ENCODE measurements at regions not wholly inside any gene's neighbourhood (a gene's known extent, or its start where the extent isn't known, plus 50 kb on each side); places are given as distances from the start of the nearest gene placed in this dataset.

DNA sequence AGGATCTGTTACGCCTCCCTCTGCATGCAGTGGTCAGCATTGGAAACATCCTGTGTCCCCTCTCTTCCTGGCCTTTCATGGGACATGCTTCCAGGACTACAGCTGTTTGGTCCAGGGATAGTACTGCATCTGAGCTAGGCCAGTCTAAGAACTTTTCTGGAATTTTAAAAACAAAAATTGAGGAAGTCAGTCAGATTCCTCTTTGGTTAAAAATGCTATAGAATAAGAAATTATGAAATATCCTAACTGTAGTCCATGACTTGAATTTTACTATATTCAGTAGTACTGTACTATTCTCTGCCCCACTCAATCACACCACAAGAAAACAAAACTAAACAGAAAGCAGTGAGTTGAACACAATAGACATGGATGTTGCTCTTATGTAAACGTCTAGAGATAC is 201.0 kb upstream of the CADM1 start:
- DNase-seq (ENCODE audit: low read depth) = no peak

DNA sequence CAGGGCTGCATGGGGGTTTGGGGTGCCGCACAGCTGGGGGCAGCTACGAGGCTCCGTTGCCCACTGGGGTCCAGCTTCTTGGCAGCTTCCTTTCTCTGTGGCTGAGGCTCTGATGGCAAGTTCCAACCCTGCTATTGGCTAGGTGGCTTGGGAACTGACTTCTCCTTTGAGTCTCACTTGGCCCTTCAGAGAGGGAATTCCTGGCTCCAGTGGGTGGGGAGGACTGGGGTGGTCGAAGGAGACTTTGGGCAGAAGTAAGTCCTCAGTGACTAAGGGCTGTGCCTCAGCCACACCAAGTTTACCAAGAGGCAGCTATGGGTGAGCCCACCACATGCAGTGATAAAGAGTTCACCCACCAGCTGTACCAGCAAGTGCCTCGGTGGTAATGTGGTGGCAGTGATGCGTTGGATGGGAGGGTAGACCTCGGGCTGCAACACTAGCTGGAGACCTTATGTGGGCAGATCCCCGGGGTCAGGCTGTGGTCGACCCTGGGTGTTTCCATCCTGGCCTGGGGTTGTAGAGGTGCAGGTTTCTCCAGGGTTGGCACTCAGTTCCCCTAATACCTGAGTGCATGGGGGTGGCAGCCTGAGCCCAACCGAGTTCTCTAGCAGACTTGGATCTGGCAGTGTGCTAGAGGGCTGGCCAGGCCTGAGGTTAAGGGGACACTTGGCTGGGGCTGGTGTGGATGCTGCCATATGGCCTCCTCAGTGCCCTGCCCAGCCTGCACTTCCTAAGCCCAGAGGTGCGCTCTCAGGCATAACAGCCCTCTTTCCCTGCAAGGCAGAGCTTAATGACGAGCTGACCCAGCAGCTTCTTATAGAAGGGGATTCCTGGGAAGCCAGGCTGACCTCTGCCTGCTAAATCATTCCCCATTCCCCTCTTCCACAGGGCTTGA is 197.0 kb upstream of the CADM1 start:
- DNase-seq (ENCODE audit: low read depth) = no peak

DNA sequence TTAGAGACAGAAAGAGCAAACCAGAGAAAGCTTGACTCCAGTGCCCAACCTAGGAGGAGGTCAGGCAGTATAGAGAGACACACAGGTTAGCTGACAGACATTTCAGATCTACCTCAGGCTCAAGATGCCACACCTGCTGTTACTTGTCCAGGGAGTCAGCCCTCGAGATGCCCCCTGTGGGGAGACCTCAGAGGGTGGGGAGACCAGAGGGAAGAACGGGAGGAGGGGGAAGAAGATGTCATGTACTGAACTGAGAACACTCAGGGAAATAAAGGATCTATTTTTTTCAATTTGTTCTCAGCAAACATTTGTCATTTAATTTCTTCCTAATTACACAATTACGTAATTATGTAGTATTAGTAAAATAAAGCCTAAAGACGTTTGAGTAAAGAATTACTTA is 196.3 kb upstream of the CADM1 start:
- DNase-seq (ENCODE audit: low read depth) = no peak

DNA sequence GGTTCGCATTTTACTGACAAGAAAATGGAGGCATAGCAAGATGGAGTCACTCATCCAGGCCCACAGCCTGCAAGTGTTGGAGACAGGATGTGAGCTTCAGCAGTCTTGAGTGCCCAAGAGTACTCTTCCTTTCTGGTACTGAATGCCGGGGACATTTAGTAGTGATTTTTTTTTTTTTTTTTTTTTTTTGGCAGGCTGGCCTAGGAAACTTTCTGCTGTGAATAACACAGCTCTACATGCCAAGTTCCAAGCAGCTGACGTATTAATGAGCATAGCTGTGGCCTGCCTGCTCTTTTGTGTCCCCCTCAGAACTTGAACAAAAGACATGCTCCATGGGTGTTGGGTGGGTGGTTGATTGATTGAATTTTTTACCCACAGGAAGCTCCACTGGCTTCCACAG is 195.5 kb upstream of the CADM1 start:
- peak; percentile 63 for DNase-seq (ENCODE audit: low read depth)

DNA sequence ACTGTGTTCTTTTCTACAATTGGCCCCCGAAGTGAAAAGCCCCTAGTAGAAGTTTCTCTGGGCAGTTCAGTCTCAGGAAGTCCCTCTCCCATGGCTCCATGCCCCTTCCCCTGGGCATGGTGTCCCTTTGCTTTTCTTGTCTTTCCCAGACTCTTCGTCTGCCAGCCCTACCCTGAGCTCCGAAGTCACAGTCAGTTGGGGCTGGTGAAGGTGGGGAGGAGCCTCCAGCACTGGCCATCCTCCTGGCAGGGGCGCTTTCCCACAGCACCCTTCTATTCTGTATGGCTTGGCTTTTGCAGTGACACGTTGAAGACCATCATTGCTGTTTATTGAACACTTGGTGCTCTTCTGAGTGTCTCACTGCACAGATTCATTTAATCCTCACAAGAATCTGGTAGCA is 195.1 kb upstream of the CADM1 start:
- no peak for DNase-seq (ENCODE audit: low read depth)

DNA sequence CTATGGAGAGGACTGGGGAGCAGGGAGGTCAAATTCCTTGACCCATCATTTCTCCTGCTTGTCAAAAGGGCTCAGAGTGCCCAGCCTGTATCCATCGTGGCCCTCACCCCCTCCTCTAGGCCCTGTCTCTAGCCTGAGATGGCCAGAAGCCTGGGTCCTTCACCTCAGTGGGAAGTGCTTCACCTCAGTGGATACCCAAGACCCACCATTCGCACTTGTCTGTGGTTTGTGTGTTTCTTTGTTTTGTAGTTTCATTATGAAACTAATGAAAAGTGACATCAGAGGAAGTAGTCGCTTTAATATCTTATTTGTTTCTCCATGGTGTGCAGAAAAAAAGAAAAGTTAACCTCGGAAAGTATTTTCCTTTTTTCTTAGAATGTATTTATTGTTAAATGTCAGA is 194.0 kb upstream of the CADM1 start:
- no peak for DNase-seq (ENCODE audit: low read depth)

DNA sequence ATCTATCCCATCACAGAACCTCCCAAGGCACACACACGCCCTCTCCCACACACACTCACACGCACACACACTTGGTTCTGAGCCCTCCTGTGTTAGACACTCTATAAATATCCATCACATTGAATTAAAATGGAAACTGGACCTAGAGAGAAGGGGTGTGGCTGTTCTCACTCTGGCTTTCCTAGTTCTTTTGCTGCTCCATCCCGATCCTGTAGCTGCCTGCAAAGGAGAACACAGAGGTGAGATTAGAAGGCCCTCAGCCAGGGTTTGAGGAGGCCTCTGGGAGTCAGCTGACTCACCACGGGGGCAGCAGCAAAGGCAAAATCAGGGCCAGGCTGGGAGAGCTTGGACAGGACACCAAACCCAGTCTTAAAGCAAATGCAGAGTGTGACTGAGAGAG is 192.3 kb upstream of the CADM1 start:
- DNase-seq (ENCODE audit: low read depth) = no peak

DNA sequence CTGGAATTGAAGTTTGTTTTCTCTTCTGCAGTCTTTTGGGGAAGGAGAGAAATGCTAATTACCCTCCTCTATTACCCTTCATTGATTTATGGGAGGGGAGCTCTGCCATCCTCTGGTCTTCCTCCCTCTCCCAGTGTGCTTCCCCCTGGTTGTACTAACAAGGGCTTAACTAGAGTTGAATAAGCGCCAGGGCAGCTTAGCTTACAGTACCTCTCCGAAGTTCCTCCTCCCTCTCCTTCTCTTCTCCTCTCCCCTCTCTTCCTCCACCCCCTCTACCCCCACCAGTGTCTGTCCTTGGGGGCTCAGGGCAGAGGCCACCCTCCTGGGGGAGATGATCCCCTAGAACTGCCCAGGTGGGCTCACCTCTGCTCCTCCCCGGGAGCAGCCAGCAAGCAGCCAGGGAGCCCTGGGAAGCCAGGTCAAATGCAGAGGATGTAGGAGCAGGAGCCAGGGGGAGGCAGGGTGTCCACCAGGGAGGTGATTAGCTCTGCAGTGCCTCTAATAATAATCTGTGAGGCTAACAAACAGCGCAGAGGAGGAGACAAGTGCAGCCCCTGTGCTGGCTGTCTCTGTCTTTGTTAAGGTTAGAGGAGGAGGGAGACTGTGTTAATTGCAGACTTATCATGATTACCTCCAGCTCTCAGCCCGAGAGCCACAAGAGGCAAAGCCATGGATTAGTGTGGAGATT is 191.6 kb upstream of the CADM1 start:
- DNase-seq (ENCODE audit: low read depth) = no peak

DNA sequence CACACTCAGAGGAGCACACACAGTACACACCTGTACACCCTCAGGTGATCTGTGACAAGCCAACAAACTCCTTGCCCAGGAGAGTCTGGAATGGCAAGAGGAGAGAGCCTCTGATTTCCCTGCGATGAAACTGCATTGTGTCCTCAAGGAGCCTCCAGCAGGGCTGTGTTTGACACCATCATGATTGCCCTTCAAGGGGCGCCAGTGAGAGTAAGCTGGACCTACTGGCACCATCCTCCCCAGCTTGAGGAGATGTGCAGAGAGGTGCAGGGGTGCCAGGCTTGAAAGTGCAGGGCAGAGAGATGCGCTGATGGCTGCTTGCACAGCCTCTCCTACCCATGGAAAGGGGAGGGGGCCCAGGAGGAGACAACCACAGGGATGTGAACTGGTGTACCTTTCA is 188.8 kb upstream of the CADM1 start:
- no peak for DNase-seq (ENCODE audit: low read depth)

DNA sequence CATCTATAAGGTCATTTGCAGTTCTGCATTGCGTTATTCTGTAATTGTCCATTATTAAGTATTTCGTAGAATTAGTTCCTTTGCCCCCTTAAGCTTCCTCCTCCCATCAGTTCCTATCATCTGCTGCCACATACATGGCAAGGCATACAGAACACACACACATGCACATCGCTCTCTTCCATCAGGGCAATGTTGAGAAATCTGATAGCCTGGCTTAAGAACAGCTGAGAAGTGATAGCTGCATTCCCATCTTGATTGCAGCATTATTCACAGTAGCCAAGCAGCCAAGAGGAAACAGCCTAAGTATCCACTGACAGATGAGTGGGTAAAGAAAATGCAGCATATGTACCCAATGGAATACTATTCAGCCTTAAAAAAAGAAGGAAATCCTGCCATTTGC is 186.8 kb upstream of the CADM1 start:
- DNase-seq (ENCODE audit: low read depth) = no peak

DNA sequence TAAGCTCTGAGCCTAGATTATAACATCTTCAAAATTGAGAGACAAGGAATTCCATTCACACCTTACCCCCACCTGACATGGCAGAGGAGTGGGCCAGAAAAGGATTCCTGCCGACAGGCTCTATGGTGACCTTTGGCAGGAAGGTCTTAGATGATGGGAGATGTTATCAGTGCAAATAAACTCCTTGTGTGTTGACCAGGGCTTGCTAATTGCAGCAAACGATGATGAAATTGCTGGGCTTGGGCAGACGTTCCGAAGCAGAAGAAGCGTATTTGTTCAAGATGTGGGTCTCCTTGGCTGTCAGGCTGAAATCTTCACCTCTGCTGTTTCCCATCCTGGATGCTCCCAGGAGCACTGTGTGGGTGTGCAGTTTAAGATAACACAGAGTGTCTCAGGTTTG is 183.7 kb upstream of the CADM1 start:
- no peak for DNase-seq (ENCODE audit: low read depth)

DNA sequence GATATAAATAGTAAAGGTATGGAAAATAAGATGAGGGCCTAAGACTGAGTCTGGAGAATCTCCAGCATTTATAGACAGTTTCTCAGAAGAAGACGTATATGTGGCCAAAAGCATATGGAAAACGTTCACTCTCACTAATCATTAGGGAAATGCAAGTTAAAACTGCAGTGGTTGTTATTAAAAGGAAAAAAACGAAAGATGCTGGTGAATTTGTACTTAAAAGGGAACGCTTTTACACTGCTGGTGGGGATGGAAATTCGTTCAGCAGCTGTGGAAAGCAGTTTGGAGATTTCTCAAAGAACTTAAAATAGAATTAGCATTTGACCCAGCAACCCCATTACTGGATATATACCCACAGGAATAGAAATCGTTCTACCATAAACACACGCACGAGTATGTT is 180.5 kb upstream of the CADM1 start:
- DNase-seq (ENCODE audit: low read depth) = no peak

DNA sequence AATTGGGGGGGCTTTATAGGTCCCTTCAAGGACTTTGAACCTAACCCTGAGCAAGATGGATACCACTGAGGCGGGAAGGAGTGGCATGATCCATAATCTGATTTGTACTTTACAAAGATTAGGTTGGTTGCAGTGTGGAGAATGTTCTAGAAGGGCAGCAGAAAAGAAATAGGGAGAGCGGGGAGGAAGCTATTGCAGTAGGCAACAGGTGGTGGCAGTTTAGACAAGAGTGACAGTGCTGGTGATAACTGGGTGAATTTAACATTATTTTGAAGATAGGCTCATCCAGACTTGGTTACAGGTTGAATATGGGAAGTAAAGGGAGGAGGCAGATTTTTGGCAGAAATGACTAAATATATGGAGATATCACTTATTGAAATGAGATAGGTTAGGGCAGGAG is 179.9 kb upstream of the CADM1 start:
- DNase-seq (ENCODE audit: low read depth) = no peak

DNA sequence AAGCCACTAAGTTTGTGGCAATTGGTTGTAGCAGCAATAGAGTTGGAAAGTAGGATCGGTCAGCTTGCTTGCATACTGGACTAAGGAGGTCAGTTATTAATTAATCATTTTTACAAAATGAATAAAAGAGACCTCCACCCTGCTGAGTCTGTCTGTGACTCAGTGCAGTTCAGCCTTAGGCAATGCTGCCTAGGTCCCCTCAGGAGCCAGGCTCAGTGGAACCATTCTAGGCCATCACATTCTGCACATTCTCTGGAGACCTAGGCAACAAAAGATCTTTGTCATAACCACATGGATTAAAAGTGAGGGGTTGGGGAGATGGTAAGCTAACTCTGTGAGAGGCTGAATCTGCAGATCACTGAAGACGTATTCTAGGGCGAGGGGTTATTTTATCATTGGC is 178.7 kb upstream of the CADM1 start:
- peak; percentile 78 for DNase-seq (ENCODE audit: low read depth)

DNA sequence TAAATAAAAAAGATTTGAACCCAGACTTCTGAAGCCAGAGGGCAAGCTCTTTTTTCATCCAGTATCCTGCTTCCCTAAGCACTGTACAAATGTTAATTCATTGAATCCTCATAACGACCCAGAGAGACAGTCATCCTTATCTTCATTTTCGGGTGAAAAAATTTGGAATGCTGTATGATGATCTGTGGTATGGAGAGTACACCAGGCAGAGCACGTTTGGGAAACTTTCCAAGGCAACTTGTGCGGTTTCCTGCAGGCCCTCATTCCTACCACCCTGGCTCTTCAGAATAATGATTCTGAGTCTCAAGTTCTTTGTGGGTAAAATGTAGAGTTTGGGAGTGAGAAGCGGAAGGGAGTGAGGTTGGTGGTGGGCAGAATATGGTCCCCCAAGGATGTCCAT is 177.9 kb upstream of the CADM1 start:
- peak; percentile 87 for DNase-seq (ENCODE audit: low read depth)

DNA sequence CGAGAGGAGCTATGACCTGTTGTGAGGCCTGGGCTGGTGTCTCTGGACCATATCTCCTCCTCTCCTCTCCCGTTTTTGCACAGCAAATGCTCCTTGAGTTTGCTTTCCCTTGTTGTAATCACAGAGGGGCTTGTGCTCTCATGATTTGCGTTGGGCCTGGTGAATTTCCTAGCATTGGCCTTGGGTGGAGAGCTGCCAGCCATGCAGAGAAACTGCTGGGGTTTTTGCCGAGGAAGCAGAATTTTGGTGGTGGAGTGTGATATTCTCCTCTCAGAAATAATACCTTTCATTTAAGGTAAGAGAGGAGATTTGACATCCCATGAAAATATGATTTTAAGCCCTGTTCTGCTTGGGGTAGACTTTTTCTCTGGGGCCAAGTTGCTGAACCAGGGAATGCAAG is 175.7 kb upstream of the CADM1 start:
- DNase-seq (ENCODE audit: low read depth) = no peak

DNA sequence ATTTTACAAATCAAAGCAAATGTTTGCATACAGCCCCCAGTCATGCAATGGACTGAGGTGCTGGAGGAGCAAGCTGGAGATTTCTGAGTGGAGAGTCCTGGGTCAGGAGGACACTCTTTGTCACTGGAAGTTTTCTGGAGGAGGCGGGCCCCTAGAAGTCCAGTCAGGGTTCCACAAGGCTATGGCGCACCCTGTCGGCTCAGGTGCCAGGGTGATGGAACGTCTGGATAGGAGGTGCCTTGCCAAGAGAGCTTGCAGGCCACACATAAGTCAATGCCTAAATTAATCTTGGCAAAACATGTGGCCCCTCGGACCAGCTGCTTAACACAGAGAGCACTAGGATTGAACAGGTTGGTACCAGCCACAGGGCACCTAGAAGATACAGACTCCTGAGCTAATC is 174.7 kb upstream of the CADM1 start:
- peak; percentile 27 for DNase-seq (ENCODE audit: low read depth)

DNA sequence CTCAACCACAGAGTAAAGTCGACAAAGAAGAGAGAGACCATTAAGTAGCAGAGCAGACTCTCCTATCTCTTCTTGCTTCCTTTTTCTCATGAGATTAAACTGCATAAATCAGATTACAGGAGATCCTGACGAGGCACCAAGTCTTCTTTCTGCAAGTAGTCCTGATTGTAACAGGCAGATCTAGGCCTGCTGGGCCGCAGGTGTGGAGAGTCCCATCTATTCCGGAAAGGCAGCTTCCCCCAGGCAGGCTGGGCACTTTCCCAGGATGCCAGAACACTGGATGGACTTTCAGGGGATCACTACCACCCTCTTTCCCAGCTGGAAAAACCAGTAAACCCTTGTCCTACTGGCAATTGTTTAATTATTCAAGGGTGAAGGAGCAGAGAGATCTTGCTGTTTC is 173.0 kb upstream of the CADM1 start:
- DNase-seq (ENCODE audit: low read depth) = no peak

DNA sequence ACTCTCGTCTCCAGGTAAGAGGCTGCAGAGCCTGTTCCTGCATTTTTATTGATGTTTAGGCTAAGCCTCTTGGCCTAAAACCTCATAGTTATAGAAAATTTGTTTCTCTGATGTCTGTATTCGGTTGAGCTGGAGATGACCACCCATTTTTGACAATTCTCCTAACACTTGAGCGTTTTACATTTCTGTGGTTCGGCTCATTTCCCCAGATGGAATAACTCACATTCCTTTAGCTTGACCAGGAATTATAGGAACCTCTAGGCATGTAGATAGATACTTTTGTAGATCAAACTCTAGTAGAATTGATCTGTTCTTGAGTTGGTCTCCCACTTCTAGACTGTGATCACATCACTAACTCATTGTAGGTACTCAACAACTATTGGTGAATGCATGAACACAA is 172.6 kb upstream of the CADM1 start:
- DNase-seq (ENCODE audit: low read depth) = peak; percentile 80

DNA sequence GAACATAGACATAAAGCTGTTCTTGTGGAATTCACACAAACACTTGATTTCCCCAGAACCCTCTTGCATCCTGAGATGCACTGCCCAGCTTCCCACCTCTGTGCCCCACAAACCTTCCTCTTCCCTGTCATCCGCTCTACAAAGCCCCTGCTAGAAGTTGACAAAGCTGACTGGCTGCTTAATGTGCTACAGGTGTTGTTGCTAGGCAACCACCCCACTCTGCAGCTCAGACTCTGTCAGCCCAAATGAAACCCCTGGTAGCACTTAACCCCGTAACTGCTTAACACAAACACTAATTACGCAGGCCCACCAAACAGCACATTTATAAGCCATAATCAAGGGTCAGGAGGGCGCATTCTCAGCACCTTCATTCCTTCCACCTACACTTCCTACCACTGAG is 172.0 kb upstream of the CADM1 start:
- DNase-seq (ENCODE audit: low read depth) = no peak

DNA sequence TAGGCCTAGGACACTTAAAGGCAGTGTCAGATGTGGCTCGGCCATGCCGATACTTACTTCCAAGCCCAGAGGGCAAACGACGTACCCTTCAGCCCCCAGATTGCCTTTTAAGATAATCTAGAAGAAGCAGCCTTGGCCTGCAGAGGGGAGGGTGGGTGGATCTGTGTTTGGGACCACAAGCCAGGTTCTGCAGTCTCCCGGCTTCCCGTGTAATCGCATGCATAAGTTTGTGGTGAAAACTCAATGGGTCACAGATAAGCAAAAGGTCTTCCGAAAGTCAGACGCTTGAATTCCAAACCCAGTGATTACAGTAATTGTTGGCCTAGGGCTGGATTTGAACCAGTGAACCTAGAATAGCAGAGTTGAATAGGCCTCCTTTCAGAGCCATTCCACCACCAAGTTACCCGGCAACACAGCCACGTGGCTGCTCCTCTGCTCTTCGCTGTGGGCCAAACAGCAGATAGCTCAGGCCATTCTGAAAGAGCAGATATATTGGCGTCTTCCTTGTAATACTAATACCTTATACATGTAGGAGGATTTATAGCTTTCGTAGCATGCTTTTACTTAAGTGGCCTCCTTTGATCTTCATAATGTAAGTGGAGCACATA is 170.8 kb upstream of the CADM1 start:
- DNase-seq (ENCODE audit: low read depth) = no peak

DNA sequence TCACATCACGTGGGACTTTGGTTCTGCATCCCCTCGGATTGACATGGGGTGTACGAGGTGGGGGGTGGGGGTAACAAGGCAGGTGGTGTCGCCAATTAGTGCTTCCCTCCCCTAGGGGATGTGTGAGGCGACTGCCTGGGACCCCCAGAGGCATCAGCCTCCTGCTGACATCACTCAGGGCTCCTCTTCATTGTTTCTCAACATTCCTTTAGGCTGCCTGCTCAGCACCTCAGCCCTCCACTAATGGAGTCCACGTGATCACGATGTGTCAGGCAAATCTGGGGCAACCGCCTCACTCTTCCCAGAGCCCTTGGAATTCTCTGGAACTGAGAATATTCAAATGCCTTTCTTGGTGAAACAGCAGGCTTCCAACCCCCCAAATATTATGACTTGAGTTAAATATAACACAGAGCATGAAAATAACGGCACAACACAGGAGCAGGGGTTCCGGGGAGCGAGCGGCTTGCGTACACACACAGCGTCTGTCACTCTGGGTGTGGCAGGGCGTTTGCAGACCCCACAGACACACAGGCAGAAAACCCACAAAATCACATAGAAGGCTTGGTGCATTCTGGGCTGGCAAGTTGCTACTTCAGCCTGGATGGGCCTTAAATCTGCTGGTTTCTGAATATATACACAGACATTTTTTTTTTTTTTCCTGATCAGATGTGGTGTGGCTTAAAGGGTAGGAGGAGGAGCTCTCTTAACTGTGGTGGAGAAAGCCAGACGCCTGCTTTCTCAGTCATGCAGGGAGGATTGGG is 170.1 kb upstream of the CADM1 start:
- DNase-seq (ENCODE audit: low read depth) = no peak

Measured in M059J (cell line).